ENCODE measurements at regions not wholly inside any gene's neighbourhood (a gene's known extent, or its start where the extent isn't known, plus 50 kb on each side); places are given as distances from the start of the nearest gene placed in this dataset.
"Not testable (repeated sequence)": the region's sequence is repeated elsewhere in the genome, so short reads cannot be mapped to it uniquely, and the experiment has no call there.

DNA sequence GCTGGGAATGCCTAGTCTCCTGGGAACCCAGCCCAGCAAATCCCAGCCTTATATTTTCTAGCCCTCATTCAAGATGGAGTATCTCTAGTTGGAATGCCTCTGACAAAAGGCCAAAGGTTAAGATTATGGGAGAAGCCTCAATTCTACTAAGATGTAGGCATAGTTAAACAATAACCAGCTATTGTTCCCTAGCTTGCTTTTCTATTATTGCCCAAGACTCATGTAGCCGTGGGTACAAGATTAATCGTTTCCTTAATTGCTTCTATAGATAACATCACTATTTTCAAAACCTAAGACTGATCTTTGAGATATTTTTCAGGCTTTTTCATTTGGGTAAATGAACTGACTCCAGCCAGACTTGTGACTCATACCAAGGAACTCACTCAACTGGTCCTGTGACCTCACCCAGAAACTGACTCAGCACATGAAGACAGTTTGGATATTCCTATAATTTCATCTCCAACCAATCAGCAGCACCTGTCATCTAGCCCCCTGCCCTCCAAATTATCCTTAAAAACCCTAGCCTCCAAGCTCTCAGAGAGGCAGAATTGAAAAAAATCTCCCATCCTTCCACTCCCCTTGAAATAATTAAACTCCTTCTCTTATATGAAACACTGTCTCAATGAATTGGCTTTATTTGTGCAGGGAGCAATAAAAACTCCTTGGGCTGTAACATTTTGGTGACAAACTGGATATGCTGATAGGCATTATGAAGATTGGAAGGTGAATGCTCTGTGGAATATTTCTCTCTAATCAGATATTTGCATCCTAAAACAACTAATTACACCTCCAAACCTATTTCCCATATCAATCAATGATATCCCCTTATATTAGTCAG is 589.0 kb downstream of the C12orf50 start:
- no peak for TF ChIP-seq CTCF (IDR thresholded peaks at IDR 0.05)
- no peaks in the 10 kb centered on the region for H3K9me3 ChIP-seq

GRCh38 chr12:87430444-87430843 is 598.8 kb downstream of the C12orf50 start:
- no peaks in the 10 kb centered on the region for H3K9me3 ChIP-seq
- intact Hi-C loops (cut with DNase I), result no loop called here
- no peak overlapping the region for H3K4me3 ChIP-seq
- no peak for ATAC-seq
- no peak for DNase-seq
- no peaks in the 10 kb centered on the region for H3K4me1 ChIP-seq
- H3K27ac ChIP-seq, result no peak overlapping the region
- no peaks in the 10 kb centered on the region for H3K27me3 ChIP-seq
- H3K36me3 ChIP-seq, result no peaks in the 10 kb centered on the region
- TF ChIP-seq CTCF (IDR thresholded peaks at IDR 0.05), result no peak

More for the DNA sequence above, 589.0 kb downstream of the C12orf50 start:
- Histone ChIP-seq H3K27me3 (no peaks in the 10 kb centered on the region), H3K4me1 (no peaks in the 10 kb centered on the region), H3K36me3 (no peaks in the 10 kb centered on the region), H3K27ac (no peak overlapping the region), H3K4me3 (no peak overlapping the region)
- no peak for DNase-seq
- intact Hi-C loops (cut with DNase I), result no loop called here
- ATAC-seq, result peak; percentile 37

DNA sequence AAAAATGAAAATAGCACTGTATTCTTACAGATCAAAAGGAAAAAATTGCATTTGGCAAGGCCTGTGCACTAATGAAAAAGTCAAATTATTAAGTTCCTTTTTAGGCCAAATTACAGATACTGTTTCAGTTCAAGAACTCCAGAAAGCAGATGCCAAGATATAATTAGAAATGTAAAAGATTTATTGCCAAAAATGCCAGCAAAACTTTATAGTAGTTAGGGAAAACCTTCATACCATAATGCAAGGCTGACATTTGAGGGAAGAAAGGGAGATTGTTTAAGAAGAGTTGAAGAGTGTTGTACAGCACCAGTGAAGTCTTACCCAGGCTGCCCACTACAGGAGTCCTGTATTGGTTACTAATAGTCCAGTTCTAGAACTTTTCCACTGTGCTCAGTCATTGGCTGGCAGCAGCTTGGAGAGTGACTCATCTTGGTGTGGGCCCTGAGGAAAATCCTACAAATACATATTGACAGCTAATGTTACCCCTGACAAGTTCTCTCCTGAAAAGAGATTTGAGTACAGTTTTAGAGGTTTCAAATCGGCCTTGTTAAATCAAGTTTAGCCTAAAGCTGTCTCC is 600.4 kb downstream of the C12orf50 start:
- Histone ChIP-seq H3K36me3 (no peaks in the 10 kb centered on the region), H3K27ac (no peak overlapping the region), H3K4me1 (no peaks in the 10 kb centered on the region), H3K27me3 (no peaks in the 10 kb centered on the region), H3K9me3 (no peaks in the 10 kb centered on the region), H3K4me3 (no peak overlapping the region)
- TF ChIP-seq CTCF (IDR thresholded peaks at IDR 0.05), result no peak
- ATAC-seq, result no peak
- DNase-seq, result no peak
- intact Hi-C loops (cut with DNase I), result no loop called here

GRCh38 chr12:87427770-87428169 is 601.4 kb downstream of the C12orf50 start:
- no peak for ATAC-seq
- intact Hi-C loops (cut with DNase I), result no loop called here
- no peaks in the 10 kb centered on the region for H3K9me3 ChIP-seq
- no peak for DNase-seq
- no peaks in the 10 kb centered on the region for H3K36me3 ChIP-seq
- H3K27me3 ChIP-seq, result no peaks in the 10 kb centered on the region
- no peak overlapping the region for H3K4me3 ChIP-seq
- H3K27ac ChIP-seq, result no peak overlapping the region
- no peak for TF ChIP-seq CTCF (IDR thresholded peaks at IDR 0.05)
- no peaks in the 10 kb centered on the region for H3K4me1 ChIP-seq

GRCh38 chr12:87425942-87426554 is 603.2 kb downstream of the C12orf50 start:
- Histone ChIP-seq H3K27ac (no peak overlapping the region), H3K36me3 (no peaks in the 10 kb centered on the region), H3K9me3 (no peaks in the 10 kb centered on the region), H3K27me3 (no peaks in the 10 kb centered on the region), H3K4me3 (no peak overlapping the region), H3K4me1 (no peaks in the 10 kb centered on the region)
- intact Hi-C loops (cut with DNase I), result no loop called here
- ATAC-seq, result no peak
- TF ChIP-seq CTCF (IDR thresholded peaks at IDR 0.05), result no peak
- DNase-seq, result no peak

GRCh38 chr12:87421233-87421632 is 608.0 kb downstream of the C12orf50 start:
- ATAC-seq, result not testable (repeated sequence)

More at GRCh38 chr12:87421233-87421632, 608.0 kb downstream of the C12orf50 start:
- H3K4me3 ChIP-seq; H3K4me1 ChIP-seq; H3K36me3 ChIP-seq; H3K9me3 ChIP-seq; DNase-seq; H3K27me3 ChIP-seq; H3K27ac ChIP-seq; intact Hi-C loops (cut with DNase I): not testable (repeated sequence)

All from upper lobe of right lung (tissue), 1 donor.